ENCODE measurements at regions not wholly inside any gene's neighbourhood (a gene's known extent, or its start where the extent isn't known, plus 50 kb on each side); places are given as distances from the start of the nearest gene placed in this dataset.

DNA sequence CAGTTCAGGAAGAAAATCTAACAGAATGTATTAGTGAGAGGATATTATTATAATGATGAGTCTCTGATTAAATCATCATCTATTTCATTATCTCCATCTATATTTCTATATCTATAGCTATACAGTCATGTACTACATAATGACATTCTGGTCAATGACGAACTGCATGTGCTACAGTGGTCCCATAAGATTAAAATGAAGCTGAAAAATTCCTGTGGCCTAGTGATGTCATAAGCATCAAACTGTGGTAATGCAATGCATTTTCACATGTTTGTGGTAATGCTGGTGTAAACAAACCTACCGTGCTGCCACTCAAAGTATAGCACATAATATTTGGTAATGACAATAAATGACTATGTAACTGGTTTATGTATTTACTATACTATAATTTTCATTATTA lies 1127.9 kb upstream of the CHAC2 start:
- Histone ChIP-seq H3K36me3 (ENCODE audit: control insufficient read depth, insufficient read depth, low read length) (no peaks in the 10 kb centered on the region), H3K4me1 (ENCODE audit: control insufficient read depth, insufficient read depth, low read length) (no peaks in the 10 kb centered on the region), H3K9ac (ENCODE audit: extremely low read depth, low read length, poor library complexity, severe bottlenecking) (no peak overlapping the region), H3K9me3 (ENCODE audit: control insufficient read depth, low read length) (peaks cover 15% of the 10 kb centered on the region), H3K27ac (ENCODE audit: low read depth, low read length) (no peak overlapping the region), H3K27me3 (ENCODE audit: control insufficient read depth, insufficient read depth, low read length, poor library complexity, severe bottlenecking) (no peaks in the 10 kb centered on the region), H3K4me3 (ENCODE audit: low read length) (no peak overlapping the region)
- Mint-ChIP-seq H3K27me3 (ENCODE audit: insufficient read depth) (no peaks in the 10 kb centered on the region), H3K9me3 (peaks cover 11% of the 10 kb centered on the region), H3K36me3 (ENCODE audit: low read depth) (no peaks in the 10 kb centered on the region), H3K4me1 (no peaks in the 10 kb centered on the region), H3K4me3 (no peak overlapping the region), H3K27ac (no peak overlapping the region)
- no peak for DNase-seq
- TF ChIP-seq, protein P1, sequence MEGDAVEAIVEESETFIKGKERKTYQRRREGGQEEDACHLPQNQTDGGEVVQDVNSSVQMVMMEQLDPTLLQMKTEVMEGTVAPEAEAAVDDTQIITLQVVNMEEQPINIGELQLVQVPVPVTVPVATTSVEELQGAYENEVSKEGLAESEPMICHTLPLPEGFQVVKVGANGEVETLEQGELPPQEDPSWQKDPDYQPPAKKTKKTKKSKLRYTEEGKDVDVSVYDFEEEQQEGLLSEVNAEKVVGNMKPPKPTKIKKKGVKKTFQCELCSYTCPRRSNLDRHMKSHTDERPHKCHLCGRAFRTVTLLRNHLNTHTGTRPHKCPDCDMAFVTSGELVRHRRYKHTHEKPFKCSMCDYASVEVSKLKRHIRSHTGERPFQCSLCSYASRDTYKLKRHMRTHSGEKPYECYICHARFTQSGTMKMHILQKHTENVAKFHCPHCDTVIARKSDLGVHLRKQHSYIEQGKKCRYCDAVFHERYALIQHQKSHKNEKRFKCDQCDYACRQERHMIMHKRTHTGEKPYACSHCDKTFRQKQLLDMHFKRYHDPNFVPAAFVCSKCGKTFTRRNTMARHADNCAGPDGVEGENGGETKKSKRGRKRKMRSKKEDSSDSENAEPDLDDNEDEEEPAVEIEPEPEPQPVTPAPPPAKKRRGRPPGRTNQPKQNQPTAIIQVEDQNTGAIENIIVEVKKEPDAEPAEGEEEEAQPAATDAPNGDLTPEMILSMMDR (conservative IDR thresholded peaks at IDR 0.05): no peak
- 96% methylated on average over 1 of the region's 2 CpGs; no CpG with 5 or more reads in 1 of the 2 experiments for WGBS, 2 experiments (ENCODE audit: insufficient coverage in 1 of 2, insufficient read length in 1 of 2)

DNA sequence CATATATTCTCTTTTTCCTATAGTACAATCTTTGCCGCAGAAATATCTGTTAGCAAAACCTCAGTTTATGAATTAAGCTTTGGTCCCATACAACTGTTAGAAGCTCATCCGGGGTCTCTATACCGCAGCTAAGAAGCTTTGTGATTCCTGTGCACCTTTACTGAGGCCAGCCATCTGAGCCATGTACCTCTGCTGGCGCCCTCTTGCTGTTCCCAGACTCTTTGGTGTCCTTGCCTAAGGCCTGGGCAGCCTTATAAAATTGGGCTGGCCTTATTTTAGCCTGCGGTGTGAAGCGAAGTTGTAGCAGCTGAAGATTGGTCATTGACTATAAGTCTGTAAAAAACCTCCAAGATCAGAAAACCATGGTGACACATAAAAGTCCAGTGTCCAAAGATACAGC lies 1135.1 kb upstream of the CHAC2 start:
- Mint-ChIP-seq H3K9me3 (peaks cover 14% of the 10 kb centered on the region), H3K36me3 (ENCODE audit: low read depth) (peaks cover 2% of the 10 kb centered on the region), H3K27ac (no peak overlapping the region), H3K4me1 (no peaks in the 10 kb centered on the region), H3K4me3 (no peak overlapping the region), H3K27me3 (ENCODE audit: insufficient read depth) (no peaks in the 10 kb centered on the region)
- TF ChIP-seq, protein P1 (conservative IDR thresholded peaks at IDR 0.05): peak; percentile 62
- no peaks in the 10 kb centered on the region for H3K4me1 ChIP-seq (ENCODE audit: control insufficient read depth, insufficient read depth, low read length)
- H3K4me3 ChIP-seq (ENCODE audit: low read length): no peak overlapping the region
- peak; percentile 72 for DNase-seq
- no peaks in the 10 kb centered on the region for H3K36me3 ChIP-seq (ENCODE audit: control insufficient read depth, insufficient read depth, low read length)
- H3K27ac ChIP-seq (ENCODE audit: low read depth, low read length): no peak overlapping the region
- H3K9me3 ChIP-seq (ENCODE audit: control insufficient read depth, low read length): peaks cover 6% of the 10 kb centered on the region
- WGBS, 2 experiments (ENCODE audit: insufficient coverage in 1 of 2, insufficient read length in 1 of 2): 86 to 87% methylated on average over 4 to 6 of the region's 6 CpGs
- no peak overlapping the region for H3K9ac ChIP-seq (ENCODE audit: extremely low read depth, low read length, poor library complexity, severe bottlenecking)
- no peaks in the 10 kb centered on the region for H3K27me3 ChIP-seq (ENCODE audit: control insufficient read depth, insufficient read depth, low read length, poor library complexity, severe bottlenecking)

DNA sequence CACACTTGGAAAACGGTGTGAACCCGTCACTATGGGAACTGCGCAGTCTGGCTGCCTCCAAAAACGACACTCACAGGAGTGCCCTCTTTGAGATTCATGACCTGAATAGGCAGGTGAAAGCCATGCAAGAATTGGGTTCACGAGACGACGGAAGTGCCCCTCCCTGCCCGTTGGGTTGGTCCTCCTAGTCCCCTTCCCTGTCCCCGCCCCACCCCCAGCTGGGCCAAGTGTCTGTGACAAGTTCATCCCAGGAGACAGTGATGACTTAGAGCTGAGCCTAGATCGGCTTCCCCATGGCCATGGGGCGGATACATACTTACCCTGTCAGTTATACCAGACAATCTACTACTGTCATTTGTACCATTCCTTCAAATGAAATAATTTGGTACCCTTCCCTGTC lies 1137.7 kb upstream of the CHAC2 start:
- no peak overlapping the region for H3K27ac Mint-ChIP-seq
- 89 to 90% methylated on average over 8 to 11 of the region's 11 CpGs for WGBS, 2 experiments (ENCODE audit: insufficient coverage in 1 of 2, insufficient read length in 1 of 2)

More for the DNA sequence above, 1137.7 kb upstream of the CHAC2 start:
- Mint-ChIP-seq H3K27me3 (ENCODE audit: insufficient read depth) (no peaks in the 10 kb centered on the region), H3K4me3 (no peak overlapping the region), H3K36me3 (ENCODE audit: low read depth) (peaks cover 2% of the 10 kb centered on the region), H3K9me3 (peaks cover 14% of the 10 kb centered on the region), H3K4me1 (no peaks in the 10 kb centered on the region)
- TF ChIP-seq, protein P1 (conservative IDR thresholded peaks at IDR 0.05): no peak
- Histone ChIP-seq H3K4me3 (ENCODE audit: low read length) (no peak overlapping the region), H3K9ac (ENCODE audit: extremely low read depth, low read length, poor library complexity, severe bottlenecking) (no peak overlapping the region), H3K36me3 (ENCODE audit: control insufficient read depth, insufficient read depth, low read length) (no peaks in the 10 kb centered on the region), H3K9me3 (ENCODE audit: control insufficient read depth, low read length) (no peaks in the 10 kb centered on the region), H3K27ac (ENCODE audit: low read depth, low read length) (no peak overlapping the region), H3K27me3 (ENCODE audit: control insufficient read depth, insufficient read depth, low read length, poor library complexity, severe bottlenecking) (no peaks in the 10 kb centered on the region), H3K4me1 (ENCODE audit: control insufficient read depth, insufficient read depth, low read length) (no peaks in the 10 kb centered on the region)
- DNase-seq: no peak
